Activated naive CD4-positive, alpha-beta T cell treated with anti-CD3 and anti-CD28 coated beads for 36 hours (primary cell): ENCODE measurements at regions not wholly inside any gene's neighbourhood (a gene's known extent, or its start where the extent isn't known, plus 50 kb on each side); places are given as distances from the start of the nearest gene placed in this dataset.

Experiments used
- CTCF ChIA-PET: fragments of 350-600 bp; sonication (Branson Sonifier 250); formaldehyde crosslinking; loops from one replicate; lab custom pipeline; 2021; ENCODE audit warnings: antibody characterized with exemption; lab: Charles Lee
- DNase-seq: peaks from one replicate; pipeline ENCODE4 v3.0.0-alpha.2; 2020
- H3K27ac Mint-ChIP-seq: one replicate; pipeline ENCODE4 v1.8.0; 2021; ENCODE audit warnings: mild to moderate bottlenecking, mixed read lengths
- H3K27me3 Mint-ChIP-seq: one replicate; pipeline ENCODE4 v1.8.0; 2021; ENCODE audit warnings: low read depth, mixed read lengths
- H3K36me3 Mint-ChIP-seq: one replicate; pipeline ENCODE4 v1.8.0; 2021; ENCODE audit warnings: low read depth, mixed read lengths
- H3K4me1 Mint-ChIP-seq: one replicate; pipeline ENCODE4 v1.8.0; 2021; ENCODE audit warnings: low read depth, mixed read lengths
- H3K4me3 Mint-ChIP-seq: one replicate; pipeline ENCODE4 v1.8.0; 2021; ENCODE audit warnings: mild to moderate bottlenecking, moderate library complexity, mixed read lengths
- H3K9me3 Mint-ChIP-seq: one replicate; pipeline ENCODE4 v1.8.0; 2021; ENCODE audit warnings: mixed read lengths
- intact Hi-C: fragments of 100-400 bp; cut with micrococcal nuclease; formaldehyde crosslinking; loops from one replicate; pipeline ENCODE4 v1.15.1; 2023

- no peak overlapping the region for H3K27ac Mint-ChIP-seq
- CTCF ChIA-PET, result interaction anchor here (0.9 kb wide), 1 partner anchor 126 kb away, joined by 3 read pairs; no protein-coding TSS in a partner anchor
- intact Hi-C loops, result no loop called here
- no peaks in the 10 kb centered on the region for H3K9me3 Mint-ChIP-seq
- no peaks in the 10 kb centered on the region for H3K27me3 Mint-ChIP-seq
- no peaks in the 10 kb centered on the region for H3K36me3 Mint-ChIP-seq
- no peak overlapping the region for H3K4me3 Mint-ChIP-seq
- H3K4me1 Mint-ChIP-seq, result no peaks in the 10 kb centered on the region
- no peak for DNase-seq
These were observed 120.9 kb downstream of the GLUL start for GRCh38 chr1:182270731-182271130.

GRCh38 chr1:182269097-182269496, 122.5 kb downstream of the GLUL start:
- H3K27me3 Mint-ChIP-seq, result no peaks in the 10 kb centered on the region
- intact Hi-C loops, result no loop called here
- no peaks in the 10 kb centered on the region for H3K9me3 Mint-ChIP-seq
- CTCF ChIA-PET, result no interaction called here
- no peak overlapping the region for H3K4me3 Mint-ChIP-seq
- H3K27ac Mint-ChIP-seq, result no peak overlapping the region
- H3K36me3 Mint-ChIP-seq, result no peaks in the 10 kb centered on the region
- H3K4me1 Mint-ChIP-seq, result no peaks in the 10 kb centered on the region
- DNase-seq, result no peak

- DNase-seq, result no peak
- H3K4me3 Mint-ChIP-seq, result no peak overlapping the region
- no peaks in the 10 kb centered on the region for H3K4me1 Mint-ChIP-seq
- intact Hi-C loops, result no loop called here
- no peak overlapping the region for H3K27ac Mint-ChIP-seq
- no peaks in the 10 kb centered on the region for H3K36me3 Mint-ChIP-seq
- no peaks in the 10 kb centered on the region for H3K9me3 Mint-ChIP-seq
- CTCF ChIA-PET, result no interaction called here
- H3K27me3 Mint-ChIP-seq, result no peaks in the 10 kb centered on the region
These were observed 122.9 kb downstream of the GLUL start for GRCh38 chr1:182268669-182269068.

GRCh38 chr1:182264185-182264584, 127.4 kb downstream of the GLUL start:
- no peak overlapping the region for H3K4me3 Mint-ChIP-seq
- intact Hi-C loops, result no loop called here
- no peak overlapping the region for H3K27ac Mint-ChIP-seq
- H3K4me1 Mint-ChIP-seq, result peaks cover 24% of the 10 kb centered on the region
- no peaks in the 10 kb centered on the region for H3K27me3 Mint-ChIP-seq
- no peaks in the 10 kb centered on the region for H3K36me3 Mint-ChIP-seq
- H3K9me3 Mint-ChIP-seq, result no peaks in the 10 kb centered on the region
- no peak for DNase-seq
- CTCF ChIA-PET, result interaction anchor here (0.8 kb wide), 1 partner anchor 15 kb away, joined by 3 read pairs; no protein-coding TSS in a partner anchor

GRCh38 chr1:182263706-182264105, 127.9 kb downstream of the GLUL start:
- Mint-ChIP-seq H3K27ac (no peak overlapping the region), H3K36me3 (no peaks in the 10 kb centered on the region), H3K27me3 (no peaks in the 10 kb centered on the region), H3K4me3 (no peak overlapping the region), H3K4me1 (peaks cover 28% of the 10 kb centered on the region), H3K9me3 (no peaks in the 10 kb centered on the region)
- intact Hi-C loops, result no loop called here
- DNase-seq, result no peak
- CTCF ChIA-PET, result interaction anchor here (0.8 kb wide), 1 partner anchor 14 kb away, joined by 3 read pairs; no protein-coding TSS in a partner anchor

- Mint-ChIP-seq H3K27me3 (no peaks in the 10 kb centered on the region), H3K4me1 (peaks cover 28% of the 10 kb centered on the region), H3K9me3 (no peaks in the 10 kb centered on the region), H3K27ac (no peak overlapping the region), H3K36me3 (no peaks in the 10 kb centered on the region), H3K4me3 (no peak overlapping the region)
- CTCF ChIA-PET, result no interaction called here
- intact Hi-C loops, result no loop called here
- DNase-seq, result no peak
These were observed 129.2 kb downstream of the GLUL start for GRCh38 chr1:182262425-182262824.

- CTCF ChIA-PET, result interaction anchor here (1.2 kb wide), 1 partner anchor 12 kb away, joined by 3 read pairs; no protein-coding TSS in a partner anchor
- H3K9me3 Mint-ChIP-seq, result no peaks in the 10 kb centered on the region
- peaks cover 28% of the 10 kb centered on the region for H3K4me1 Mint-ChIP-seq
- no peaks in the 10 kb centered on the region for H3K36me3 Mint-ChIP-seq
- no peak overlapping the region for H3K4me3 Mint-ChIP-seq
- intact Hi-C loops, result no loop called here
- no peak overlapping the region for H3K27ac Mint-ChIP-seq
- DNase-seq, result no peak
- H3K27me3 Mint-ChIP-seq, result no peaks in the 10 kb centered on the region
These were observed 129.9 kb downstream of the GLUL start for GRCh38 chr1:182261655-182262054.

- DNase-seq, result no peak
- intact Hi-C loops, result no loop called here
- Mint-ChIP-seq H3K4me1 (peaks cover 28% of the 10 kb centered on the region), H3K4me3 (no peak overlapping the region), H3K27me3 (no peaks in the 10 kb centered on the region), H3K27ac (no peak overlapping the region), H3K36me3 (no peaks in the 10 kb centered on the region), H3K9me3 (no peaks in the 10 kb centered on the region)
- CTCF ChIA-PET, result no interaction called here
These were observed 131.1 kb downstream of the GLUL start for GRCh38 chr1:182260516-182260915.

GRCh38 chr1:182259968-182260367, 131.6 kb downstream of the GLUL start:
- Mint-ChIP-seq H3K36me3 (no peaks in the 10 kb centered on the region), H3K27ac (peak overlapping the region; percentile 73), H3K4me3 (no peak overlapping the region), H3K4me1 (peaks cover 28% of the 10 kb centered on the region), H3K27me3 (no peaks in the 10 kb centered on the region), H3K9me3 (no peaks in the 10 kb centered on the region)
- DNase-seq, result no peak
- intact Hi-C loops, result loop anchor here (1.0 to 2.0 kb wide), 2 partner anchors 11 to 41 kb away; no protein-coding TSS in a partner anchor
- CTCF ChIA-PET, result interaction anchor here (0.6 to 1.4 kb wide), 2 partner anchors 11 to 35 kb away, joined by 4 read pairs; no protein-coding TSS in a partner anchor

- CTCF ChIA-PET, result interaction anchor here (0.6 to 1.4 kb wide), 2 partner anchors 10 to 36 kb away, joined by 4 read pairs; no protein-coding TSS in a partner anchor
- intact Hi-C loops, result loop anchor here (1.0 to 2.0 kb wide), 2 partner anchors 10 to 41 kb away; no protein-coding TSS in a partner anchor
- peak overlapping the region; percentile 73 for H3K27ac Mint-ChIP-seq
- H3K4me1 Mint-ChIP-seq, result peaks cover 28% of the 10 kb centered on the region
- no peaks in the 10 kb centered on the region for H3K27me3 Mint-ChIP-seq
- H3K36me3 Mint-ChIP-seq, result no peaks in the 10 kb centered on the region
- DNase-seq, result peak; percentile 76
- H3K9me3 Mint-ChIP-seq, result no peaks in the 10 kb centered on the region
- H3K4me3 Mint-ChIP-seq, result no peak overlapping the region
These were observed 132.2 kb downstream of the GLUL start for GRCh38 chr1:182259229-182259872.

- H3K27me3 Mint-ChIP-seq, result no peaks in the 10 kb centered on the region
- CTCF ChIA-PET, result interaction anchor here (0.7 to 1.0 kb wide), 2 partner anchors 8 to 464 kb away, joined by 3 read pairs; no protein-coding TSS in a partner anchor
- H3K4me1 Mint-ChIP-seq, result peaks cover 26% of the 10 kb centered on the region
- H3K27ac Mint-ChIP-seq, result no peak overlapping the region
- H3K36me3 Mint-ChIP-seq, result no peaks in the 10 kb centered on the region
- H3K9me3 Mint-ChIP-seq, result no peaks in the 10 kb centered on the region
- intact Hi-C loops, result loop anchor here (2.0 kb wide), 1 partner anchor 43 kb away; no protein-coding TSS in a partner anchor
- H3K4me3 Mint-ChIP-seq, result no peak overlapping the region
- no peak for DNase-seq
These were observed 134.1 kb downstream of the GLUL start for GRCh38 chr1:182257369-182258063.

GRCh38 chr1:182256931-182257330, 134.7 kb downstream of the GLUL start:
- H3K27ac Mint-ChIP-seq, result no peak overlapping the region
- no peak overlapping the region for H3K4me3 Mint-ChIP-seq
- H3K36me3 Mint-ChIP-seq, result no peaks in the 10 kb centered on the region
- CTCF ChIA-PET, result interaction anchor here (0.7 kb wide), 1 partner anchor 464 kb away, joined by 3 read pairs; no protein-coding TSS in a partner anchor
- DNase-seq, result no peak
- intact Hi-C loops, result no loop called here
- peaks cover 22% of the 10 kb centered on the region for H3K4me1 Mint-ChIP-seq
- no peaks in the 10 kb centered on the region for H3K9me3 Mint-ChIP-seq
- no peaks in the 10 kb centered on the region for H3K27me3 Mint-ChIP-seq
